ENCODE measurements at regions not wholly inside any gene's neighbourhood (a gene's known extent, or its start where the extent isn't known, plus 50 kb on each side); places are given as distances from the start of the nearest gene placed in this dataset.

DNA sequence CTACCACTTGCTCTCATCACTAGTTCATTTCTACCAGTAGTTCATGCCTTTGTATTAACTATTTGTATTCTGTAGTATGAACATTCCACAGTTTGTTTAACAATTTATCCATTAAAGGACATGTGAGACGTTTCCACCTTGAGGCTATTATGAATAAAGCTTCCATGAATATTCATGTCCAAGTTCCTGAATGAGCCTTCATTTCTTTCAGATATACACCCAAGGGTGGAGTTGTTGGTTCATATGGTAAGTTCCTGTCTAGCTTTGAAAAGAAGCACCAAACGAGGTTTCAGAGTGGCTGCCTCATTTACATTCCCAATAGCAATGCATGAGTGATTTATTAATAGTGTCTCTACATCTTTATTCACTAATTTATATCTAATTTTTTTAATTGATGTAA is 407.8 kb upstream of the C16orf82 start:
- no peak for DNase-seq (ENCODE audit: low spot score)

DNA sequence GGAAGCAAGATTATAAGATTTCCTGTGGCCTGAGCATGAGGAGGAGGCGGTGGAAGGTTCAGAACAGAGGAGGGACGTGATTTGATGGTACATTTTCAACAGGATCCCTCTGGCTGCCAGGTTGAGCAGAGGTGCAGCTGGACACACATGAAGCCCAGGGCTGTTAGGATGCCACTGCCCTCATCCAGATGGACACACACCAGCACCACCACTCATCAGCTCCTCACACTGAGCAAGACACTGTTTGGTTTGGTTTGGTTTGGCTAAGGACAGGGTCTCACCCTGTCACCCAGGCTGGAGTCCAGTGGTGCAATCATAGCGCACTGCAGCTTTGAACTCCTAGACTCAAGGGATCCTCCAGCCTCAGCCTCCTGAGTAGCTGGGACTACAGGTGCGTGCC is 402.6 kb upstream of the C16orf82 start:
- no peak for DNase-seq (ENCODE audit: low spot score)

DNA sequence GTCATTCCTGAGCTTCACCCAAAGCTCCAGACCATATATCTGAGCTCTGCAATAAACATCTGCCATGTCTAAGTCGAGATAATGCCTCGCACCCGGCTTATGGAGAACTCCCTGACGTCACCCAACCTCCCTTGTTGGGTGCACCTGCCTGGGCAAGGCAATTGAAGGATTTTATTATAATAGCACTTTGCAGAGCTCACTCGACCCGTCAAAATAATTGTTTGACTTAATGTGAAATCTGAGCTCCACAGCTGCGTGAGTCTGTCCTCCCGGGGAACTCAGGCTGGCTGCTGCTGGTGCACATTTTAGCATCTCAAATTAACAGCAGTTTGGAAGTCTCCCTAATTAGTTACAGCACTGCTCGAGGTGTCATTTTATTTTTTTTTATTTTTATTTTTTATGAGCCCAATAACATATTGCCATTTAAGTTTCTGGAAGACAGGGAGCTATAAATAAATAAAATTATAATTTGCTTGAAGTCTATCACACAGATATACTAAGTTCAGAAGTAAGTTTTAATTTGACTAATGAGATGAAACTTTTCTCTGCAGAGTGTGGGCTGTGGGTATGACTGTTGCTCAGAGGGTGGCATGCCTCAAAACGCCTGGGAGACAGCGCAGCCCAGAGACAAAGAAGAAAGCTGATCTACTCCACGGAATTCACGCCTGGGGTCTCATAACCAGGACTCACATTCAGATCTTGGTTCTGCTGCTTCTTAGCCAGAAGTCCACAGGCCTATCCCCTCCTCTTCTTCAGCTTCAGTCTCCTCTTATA is 401.4 kb upstream of the C16orf82 start:
- DNase-seq (ENCODE audit: low spot score), result no peak

DNA sequence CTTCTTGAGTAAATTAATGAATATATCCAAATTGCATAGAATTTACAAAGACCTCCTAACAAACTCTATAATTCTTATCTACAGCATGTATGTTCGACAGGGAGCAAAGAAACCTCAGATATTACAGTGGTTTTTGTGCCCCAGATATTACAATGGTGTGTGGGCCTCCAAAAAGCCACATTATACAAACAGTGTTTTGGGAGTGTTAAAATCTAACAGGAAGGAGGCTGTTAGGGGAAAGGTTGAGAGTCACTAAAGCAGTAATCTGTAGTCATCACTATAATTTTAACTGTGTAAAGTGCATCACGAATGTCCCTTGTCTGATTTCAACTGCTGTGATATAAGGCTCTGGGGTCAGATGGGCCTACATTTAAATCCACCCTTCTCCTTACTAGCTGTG is 400.2 kb upstream of the C16orf82 start:
- DNase-seq (ENCODE audit: low spot score), result no peak

DNA sequence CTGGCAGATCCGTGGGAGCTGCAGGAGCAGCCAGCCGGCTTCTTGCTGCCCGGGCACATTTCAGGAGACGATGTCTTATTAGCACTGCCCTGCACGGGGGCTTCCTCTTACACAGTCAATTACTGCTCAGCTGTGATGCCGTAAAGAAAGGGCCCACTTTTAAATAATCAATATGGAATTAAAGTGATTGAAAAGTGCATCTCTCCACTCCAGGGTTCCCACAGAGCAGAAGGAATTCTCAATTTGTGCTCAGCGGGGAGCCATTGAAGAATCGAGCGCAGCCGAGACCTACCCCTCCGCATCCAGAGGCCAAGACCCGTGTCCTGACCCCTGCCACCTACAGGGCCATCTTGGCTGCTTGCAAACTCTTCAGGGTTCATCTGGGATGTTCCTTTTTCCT is 399.4 kb upstream of the C16orf82 start:
- no peak for DNase-seq (ENCODE audit: low spot score)

DNA sequence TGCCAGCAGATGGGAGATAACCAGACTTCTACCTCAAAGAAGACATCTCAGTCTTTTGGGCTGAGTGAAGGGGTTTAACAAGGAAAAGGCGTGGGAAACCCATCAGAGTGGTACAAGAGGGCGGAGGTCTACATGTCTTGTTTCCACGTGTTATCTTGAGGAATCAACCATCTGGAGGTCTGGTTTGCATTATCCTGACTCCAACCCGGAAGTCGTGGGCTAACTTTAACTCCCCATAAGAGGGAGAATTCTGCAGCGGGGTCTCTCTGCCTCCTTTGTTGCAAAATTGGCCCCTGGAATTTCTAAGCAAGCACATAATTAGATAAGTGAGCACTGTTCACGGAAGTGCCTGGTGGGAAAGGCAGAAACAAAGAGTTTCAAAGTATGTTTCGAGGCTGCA is 398.7 kb upstream of the C16orf82 start:
- DNase-seq (ENCODE audit: low spot score), result no peak

DNA sequence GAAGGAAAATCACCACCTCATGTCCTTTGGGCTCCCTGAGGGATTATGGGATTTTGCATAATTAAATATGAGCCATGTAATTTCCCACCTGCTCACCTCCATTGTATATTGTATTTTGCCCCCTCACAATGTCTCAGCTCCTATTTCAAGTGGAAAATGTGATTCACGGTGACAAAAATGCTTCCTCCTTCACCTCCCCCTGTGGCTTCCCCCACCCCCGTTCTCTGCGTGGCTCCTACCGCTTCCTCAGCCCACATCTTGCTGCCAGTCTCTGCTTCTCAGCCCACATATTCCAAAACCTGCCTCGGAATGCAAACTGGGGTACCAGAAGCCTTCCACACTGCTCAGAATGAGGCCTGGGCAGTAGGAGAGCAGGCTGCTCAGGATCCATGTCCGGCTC is 394.5 kb upstream of the C16orf82 start:
- no peak for DNase-seq (ENCODE audit: low spot score)

DNA sequence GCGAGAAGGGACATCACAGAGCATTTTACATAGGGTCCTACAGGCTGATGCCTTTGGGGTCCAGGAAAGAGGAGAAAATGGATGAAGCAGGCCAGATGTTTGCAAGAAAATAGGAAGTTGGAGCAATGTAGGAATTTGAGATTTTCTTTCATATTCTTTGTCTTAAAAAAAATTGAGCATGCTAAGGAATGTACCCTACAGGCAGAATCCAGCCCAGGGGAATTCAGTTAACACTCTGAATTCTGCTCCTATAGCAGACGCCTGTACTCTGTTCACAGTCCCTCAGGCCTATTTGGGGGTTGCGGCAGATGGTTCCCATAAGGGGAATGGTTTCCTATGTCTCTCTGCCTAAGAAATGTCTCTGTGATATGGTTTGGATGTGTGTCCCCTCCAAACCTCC is 393.7 kb upstream of the C16orf82 start:
- no peak for DNase-seq (ENCODE audit: low spot score)

DNA sequence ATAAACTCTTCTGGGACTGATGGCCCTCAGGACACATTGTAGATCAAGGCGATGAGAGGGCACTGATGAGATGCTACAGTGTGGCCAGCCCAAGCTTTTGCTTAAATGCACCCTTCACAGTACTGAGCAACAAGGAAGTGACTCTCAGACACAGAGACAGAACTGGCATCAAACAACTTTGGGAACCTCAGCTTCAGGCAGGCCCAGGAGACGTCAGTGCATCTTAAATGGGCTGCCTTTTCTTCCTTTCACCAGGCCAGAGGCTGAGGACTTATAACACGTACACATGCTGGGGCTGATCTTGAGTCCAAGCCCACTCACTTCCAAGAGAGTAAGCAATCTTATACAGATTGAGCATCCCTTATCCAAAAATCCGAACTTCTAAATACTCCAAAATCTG is 386.1 kb upstream of the C16orf82 start:
- no peak for DNase-seq (ENCODE audit: low spot score)

DNA sequence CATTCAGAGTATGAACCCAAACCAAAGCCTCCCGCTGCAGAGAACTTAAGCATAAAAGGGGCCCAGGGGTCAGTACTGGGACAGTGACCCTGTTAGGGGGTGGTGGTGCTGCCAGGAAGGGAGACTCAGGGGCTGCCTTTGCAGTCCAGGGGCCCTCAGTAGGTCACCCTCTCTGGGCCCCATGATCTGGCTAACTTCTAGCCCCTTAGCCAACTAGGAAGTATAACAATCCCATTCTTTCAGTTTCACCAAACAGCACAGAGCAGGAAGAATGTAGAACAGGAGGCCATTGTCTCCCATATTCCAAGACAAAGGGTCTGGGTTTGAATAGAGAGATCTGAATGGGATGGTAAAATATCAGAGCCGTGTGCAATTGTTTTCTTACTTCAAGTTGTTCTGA is 378.6 kb upstream of the C16orf82 start:
- no peak for DNase-seq (ENCODE audit: low spot score)

DNA sequence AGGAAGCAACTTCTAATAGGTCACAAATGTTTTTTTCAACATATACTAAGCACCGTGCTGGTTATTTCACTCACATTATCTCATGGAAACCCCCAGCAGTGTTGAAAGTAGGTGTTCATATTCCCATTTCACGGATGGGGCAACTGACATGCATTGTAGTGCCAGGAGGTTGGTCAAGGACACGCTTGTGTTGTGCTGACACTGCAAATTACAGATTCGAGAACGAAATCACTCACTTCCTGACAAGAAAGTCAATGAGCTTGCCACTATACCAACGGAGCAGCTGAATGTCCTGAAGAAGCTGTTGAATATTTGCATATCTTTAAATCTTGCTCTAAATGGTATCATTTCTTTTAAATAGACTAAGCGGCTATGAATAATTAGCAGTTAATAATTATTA is 378.0 kb upstream of the C16orf82 start:
- DNase-seq (ENCODE audit: low spot score), result no peak

DNA sequence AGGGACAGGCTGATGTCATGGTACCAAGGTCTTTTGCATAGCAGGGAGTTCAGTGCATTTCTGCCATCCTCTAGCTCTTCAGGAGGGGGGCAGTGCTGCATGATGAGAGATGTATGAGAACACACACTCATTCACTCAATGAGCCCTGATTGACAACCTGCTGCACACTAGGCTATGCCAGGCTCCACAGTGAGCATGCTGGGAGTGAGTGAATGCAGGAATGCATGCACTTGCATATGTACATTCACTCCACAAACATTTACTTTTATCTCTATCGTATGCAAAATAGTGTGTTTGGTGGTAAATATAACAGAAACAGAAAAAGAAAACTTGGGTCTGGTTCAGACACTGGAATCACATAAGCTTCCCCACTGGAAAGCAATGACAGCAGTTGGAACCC is 374.1 kb upstream of the C16orf82 start:
- no peak for DNase-seq (ENCODE audit: low spot score)

DNA sequence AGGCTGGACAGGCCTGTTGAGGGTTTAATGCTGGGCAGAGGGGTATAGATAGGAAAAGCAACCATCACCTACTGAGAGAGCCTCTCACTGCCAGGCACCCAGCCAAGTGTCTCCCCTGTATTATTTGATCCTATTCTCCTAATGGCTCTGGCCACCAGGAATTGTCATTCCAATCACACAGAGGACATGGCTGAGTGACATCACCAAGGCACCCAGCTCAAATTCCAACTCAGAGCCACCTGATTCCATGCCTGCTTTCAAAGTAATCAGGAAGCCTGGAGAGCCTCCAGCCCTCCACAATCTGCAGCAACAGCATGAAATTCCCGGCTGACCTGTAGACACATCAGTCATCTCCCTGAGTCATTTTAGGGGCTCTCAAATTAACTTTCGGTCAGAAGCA is 368.9 kb upstream of the C16orf82 start:
- DNase-seq (ENCODE audit: low spot score), result no peak

DNA sequence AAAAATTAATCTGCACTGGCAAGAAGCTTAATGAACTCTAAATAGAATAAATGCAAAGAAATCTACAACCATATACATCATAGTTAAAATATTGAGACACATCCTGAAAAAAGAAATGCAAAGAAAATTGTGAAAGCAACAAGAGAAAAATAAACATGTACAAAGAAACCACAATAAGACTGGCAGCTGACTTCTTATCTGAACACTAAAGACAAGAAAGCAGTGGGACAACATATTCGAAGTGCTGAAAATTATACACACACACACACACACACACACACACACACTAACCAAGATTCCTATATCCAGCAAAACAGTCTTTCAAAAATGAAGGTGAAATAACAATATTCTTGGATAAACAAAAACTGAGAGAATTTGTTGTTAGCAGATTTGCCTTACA is 366.5 kb upstream of the C16orf82 start:
- no peak for DNase-seq (ENCODE audit: low spot score)

DNA sequence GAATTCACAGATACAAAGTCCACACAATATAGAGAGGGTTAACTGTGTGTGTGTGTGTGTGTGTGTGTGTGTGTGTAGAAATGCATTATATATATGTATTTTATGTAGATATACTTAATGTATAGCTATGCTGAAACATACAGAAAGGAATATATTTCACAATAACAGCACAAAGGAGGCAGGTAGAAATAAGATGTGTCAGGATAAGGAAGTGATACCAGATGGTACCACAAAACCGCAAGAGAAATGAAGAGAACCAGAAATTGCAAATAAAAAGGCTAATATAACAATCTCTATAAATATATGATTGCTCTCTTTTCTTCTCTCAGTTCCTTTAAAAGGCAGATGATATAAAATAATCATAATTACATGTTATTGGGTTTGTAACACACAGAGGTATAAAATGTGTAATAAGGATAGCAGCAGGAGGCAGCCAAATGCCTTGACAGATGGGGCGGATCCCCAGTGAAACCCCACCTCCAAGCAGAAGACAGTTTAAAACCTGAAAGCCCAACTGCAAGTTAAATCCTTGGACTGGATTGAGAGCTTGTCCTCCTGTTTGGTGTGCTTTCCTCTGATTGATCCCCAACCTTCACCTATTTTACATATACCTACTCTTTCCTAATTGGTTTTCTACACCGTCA is 365.4 kb upstream of the C16orf82 start:
- DNase-seq (ENCODE audit: low spot score), result no peak

DNA sequence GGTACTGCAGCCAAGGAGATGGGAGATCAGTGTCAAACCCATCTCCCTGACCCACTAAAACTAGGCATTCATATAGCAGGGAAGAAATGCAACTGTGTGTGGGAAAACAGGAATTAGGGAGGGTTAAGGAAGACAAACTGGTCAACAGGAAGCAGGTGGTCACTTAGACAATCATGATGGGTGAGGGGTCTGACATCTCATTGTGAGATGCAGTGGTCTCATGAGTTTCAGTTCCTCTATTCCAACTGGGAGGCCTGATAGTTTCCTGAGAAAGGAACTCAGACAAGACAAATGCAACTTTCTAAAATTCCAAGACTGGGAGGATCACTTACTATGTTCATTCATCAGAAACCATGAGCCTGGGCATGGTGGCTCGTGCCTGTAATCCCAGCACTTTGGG is 361.4 kb upstream of the C16orf82 start:
- DNase-seq (ENCODE audit: low spot score), result no peak

DNA sequence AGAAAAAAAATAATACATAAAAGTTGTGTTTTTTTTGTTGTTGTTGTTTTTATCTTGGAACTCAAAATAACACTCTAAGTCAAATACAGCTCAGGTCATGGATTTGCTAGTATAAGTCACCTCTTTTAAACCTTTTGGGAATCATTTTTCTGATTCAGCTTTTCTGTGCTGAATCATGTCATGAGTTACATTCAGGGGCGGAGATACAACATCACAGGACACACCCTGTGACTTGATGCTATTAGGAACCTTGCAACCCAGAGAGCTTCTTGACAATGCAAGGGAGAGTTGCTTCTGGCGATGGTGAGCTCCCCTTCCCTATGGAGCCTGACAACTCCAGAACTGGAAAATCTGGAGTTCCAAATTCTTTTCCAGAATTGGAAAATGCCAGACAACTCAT is 358.3 kb upstream of the C16orf82 start:
- DNase-seq (ENCODE audit: low spot score), result no peak

DNA sequence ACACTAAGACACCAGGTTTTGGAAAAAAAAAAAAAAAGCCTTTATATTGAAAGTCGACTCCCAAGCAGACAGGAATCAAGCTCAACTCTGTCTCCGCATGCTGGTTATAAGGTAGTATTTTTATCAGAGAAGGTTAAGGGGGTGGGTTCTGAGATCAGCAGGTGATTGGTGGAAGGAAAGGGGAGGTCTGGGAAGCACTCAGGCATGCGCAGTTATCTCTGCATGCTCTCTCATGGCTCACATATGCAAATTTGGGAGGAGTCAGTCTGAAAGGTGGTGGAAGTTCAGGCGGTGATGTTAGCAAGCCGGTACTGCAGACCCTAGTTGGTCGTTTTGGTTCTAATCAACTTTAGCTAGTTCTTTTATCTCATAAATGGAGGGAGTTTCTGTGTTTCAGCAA is 357.6 kb upstream of the C16orf82 start:
- no peak for DNase-seq (ENCODE audit: low spot score)

DNA sequence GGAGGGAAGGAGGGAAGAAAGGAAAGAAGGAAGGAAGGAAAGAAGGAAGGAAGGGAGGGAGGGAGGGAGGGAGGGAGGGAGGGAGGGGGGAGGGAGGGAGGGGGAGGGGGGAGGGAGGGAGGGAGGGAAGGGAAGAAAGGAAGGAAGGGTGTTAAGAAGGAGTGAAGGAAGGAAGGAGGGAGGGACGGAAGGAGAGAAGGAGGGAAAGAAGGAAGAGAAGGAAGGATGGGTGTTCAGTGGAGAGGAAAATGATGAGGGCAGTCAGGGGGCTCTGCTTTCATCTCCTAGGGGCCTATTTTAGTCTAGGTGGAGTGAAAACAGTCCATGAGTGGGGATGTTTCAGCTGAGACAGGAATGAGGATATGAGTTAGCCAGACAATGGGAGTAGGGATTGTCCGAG is 357.0 kb upstream of the C16orf82 start:
- DNase-seq (ENCODE audit: low spot score), result no peak

DNA sequence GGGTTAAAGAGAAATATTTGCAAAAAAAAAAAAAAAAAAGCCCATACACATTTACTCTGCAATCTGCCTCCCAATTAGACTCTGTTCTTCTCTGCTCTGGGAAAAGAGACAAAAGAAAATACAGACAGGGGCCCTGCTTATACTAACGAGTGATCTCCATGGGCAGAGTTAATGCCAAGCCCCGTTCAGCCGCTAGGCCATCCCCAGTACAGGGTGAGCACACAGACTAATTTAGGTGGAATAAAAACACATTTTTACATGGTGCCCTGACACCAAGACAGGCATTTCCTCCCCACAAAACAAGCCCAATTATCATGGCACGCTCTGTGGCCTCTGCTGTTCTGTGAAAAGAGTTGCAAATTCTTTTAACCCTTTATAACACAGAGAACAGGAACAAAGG is 356.3 kb upstream of the C16orf82 start:
- DNase-seq (ENCODE audit: low spot score), result no peak

DNA sequence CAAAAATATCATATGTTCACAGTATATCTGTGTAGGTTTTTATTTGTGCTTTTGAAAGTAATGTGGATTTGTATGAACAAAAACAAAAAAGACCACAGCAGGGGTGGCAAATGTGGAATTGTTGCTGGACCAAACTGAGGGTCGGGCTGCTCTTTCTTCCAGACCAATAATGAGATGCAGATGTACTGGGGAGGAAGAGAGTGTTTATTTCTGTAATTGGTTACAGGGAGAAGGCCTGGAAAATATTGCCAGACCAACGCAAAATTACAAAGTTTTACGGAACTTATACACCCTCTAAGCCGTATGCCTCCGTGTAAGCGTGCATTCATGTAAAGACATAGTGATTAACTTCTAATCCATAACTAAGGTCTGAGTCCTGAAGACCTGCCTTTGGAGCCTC is 353.9 kb upstream of the C16orf82 start:
- no peak for DNase-seq (ENCODE audit: low spot score)

DNA sequence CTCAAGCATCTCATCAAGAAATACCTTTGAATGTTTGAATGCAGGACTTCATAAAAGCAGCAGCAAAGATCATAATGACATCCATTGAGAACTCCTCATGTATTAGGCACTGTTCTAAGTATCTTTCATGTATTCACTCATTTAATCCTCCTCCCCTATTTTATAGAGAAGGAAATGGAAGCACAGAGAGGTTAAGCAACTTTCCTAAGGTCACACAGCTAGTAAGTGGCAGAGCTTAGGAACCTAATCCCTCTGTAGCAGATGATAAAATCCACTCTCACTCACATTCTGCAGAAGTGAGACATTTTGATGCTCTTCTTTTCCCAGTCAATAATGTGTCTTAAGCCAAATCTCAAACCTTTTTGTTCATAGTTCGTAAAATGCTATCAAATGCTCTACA is 350.8 kb upstream of the C16orf82 start:
- no peak for DNase-seq (ENCODE audit: low spot score)

DNA sequence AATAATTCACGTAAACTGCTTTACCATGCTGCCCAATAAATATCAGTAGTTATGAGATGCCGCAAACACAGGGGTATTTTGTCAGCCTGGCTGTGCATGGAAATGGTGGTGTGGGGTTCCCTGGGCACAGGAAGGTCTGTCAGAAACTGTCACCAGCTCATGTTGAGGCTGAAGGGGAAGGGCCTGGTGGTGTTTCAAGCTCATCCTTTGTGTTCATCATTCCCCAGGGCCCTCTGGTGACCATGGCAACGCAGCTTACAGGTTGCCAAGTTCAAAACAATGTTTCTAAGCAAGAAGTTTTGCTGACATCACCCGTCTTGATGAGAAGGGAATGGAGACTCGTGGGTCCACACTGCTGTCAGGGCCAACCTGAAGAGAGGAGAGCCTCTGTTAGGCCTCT is 348.9 kb upstream of the C16orf82 start:
- no peak for DNase-seq (ENCODE audit: low spot score)

DNA sequence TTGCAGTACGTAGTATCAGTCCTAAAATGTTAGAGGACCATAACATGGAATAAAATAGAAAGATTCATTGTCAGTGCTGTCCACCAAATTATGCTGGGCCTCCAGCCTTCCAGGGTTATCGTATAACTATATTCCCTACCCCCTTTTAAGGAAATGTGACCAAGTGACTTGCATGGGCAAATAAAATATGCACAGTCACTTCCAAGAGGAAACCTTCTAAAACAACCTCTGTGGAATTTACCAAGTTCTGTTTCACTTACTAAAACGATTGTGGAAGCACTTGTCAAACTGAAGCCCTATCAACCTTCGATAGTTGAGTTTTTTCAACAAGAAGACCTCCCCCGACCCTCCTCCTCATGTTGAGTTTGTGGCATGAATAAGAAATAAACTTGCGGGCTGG is 345.4 kb upstream of the C16orf82 start:
- DNase-seq (ENCODE audit: low spot score), result no peak
